HepG2 (cell line): ENCODE measurements at regions not wholly inside any gene's neighbourhood (a gene's known extent, or its start where the extent isn't known, plus 50 kb on each side); places are given as distances from the start of the nearest gene placed in this dataset.

Experiments used
- DR1 ChIP-seq: sonication (generic); formaldehyde crosslinking; IDR thresholded peaks from 2 replicates; pipeline ENCODE4 v1.8.0; 2021; ENCODE audit warnings: mild to moderate bottlenecking, missing genetic modification reagents, inconsistent platforms
- HNF4A ChIP-seq: sonication (generic); formaldehyde crosslinking; IDR thresholded peaks from 2 replicates; pipeline ENCODE4 v1.4.0; 2020; ENCODE audit warnings: missing genetic modification reagents
- MTF1 ChIP-seq: sonication (generic); formaldehyde crosslinking; IDR thresholded peaks from 2 replicates; pipeline ENCODE4 v1.5.0; 2020; ENCODE audit warnings: missing genetic modification reagents
- TBP ChIP-seq: sonication (generic); formaldehyde crosslinking; IDR thresholded peaks from 2 replicates; pipeline ENCODE4 v1.5.0; 2020; ENCODE audit warnings: missing genetic modification reagents
- THAP9 ChIP-seq: sonication (generic); formaldehyde crosslinking; IDR thresholded peaks from 2 replicates; pipeline ENCODE4; 2020; ENCODE audit warnings: missing genetic modification reagents, mild to moderate bottlenecking, borderline replicate concordance
- ZNF34 ChIP-seq: sonication (generic); formaldehyde crosslinking; IDR thresholded peaks from 2 replicates; pipeline ENCODE4 v1.4.0; 2020; ENCODE audit warnings: mild to moderate bottlenecking, missing genetic modification reagents, borderline replicate concordance
- ZNF460 ChIP-seq: sonication (generic); formaldehyde crosslinking; IDR thresholded peaks from 2 replicates; pipeline ENCODE4 v1.5.1; 2020; ENCODE audit warnings: missing genetic modification reagents, mild to moderate bottlenecking, borderline replicate concordance
- ZNF572 ChIP-seq: sonication (generic); formaldehyde crosslinking; IDR thresholded peaks from 2 replicates; pipeline ENCODE4 v1.5.1; 2020; ENCODE audit warnings: mild to moderate bottlenecking, missing genetic modification reagents
- TF ChIP-seq, protein P1 (sequence below): sonication (generic); formaldehyde crosslinking; IDR thresholded peaks from 2 replicates; pipeline ENCODE4 v1.8.1; 2023; ENCODE audit warnings: mild to moderate bottlenecking, missing genetic modification reagents
- TF ChIP-seq, protein P2 (sequence below): sonication (generic); formaldehyde crosslinking; IDR thresholded peaks from 2 replicates; pipeline ENCODE4 v1.9.0; 2022; ENCODE audit warnings: missing genetic modification reagents, mild to moderate bottlenecking, borderline replicate concordance

DNA sequence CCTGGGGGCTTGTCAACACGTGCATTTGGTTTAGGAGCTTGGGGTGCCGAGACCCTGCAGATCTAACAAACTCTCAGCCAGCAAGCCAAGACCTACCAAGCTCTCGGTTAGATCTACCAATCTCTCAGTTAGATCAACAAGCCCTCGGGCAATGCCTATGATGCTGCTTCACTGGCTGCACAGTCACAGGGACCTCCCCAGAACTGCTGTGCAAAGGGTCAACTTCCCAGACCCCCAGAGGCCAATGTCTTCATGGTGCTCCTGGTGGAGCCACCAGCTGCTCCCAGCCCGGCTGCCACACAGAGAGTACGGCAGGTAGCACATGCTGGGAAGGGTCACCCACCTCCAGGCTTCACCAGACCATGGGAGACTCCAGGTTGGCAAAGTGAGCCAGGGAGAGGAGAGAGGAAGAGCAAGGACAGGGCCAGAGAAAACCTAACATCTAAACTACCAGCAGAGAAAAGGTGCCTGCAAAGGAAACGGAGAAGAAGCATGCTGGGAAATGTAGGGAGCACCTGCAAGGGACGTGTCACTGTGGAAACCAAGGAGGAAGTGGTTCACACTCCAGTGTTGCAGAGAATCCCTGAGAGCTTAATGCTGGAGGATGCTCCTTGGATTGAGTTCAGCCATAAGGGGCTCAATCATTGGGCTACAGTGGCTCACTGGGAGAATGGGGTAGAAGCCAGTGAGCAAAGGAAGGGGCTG is 51.5 kb upstream of the GDF10 start (continued):
- TF ChIP-seq THAP9 (CRISPR knock-in tag) (no peak), ZNF34 (CRISPR knock-in tag) (no peak), MTF1 (no peak), DR1 (CRISPR knock-in tag) (no peak), TBP (CRISPR knock-in tag) (no peak), HNF4A (CRISPR knock-in tag) (no peak), ZNF460 (CRISPR knock-in tag) (no peak), ZNF572 (CRISPR knock-in tag) (no peak)
- TF ChIP-seq, protein P1, sequence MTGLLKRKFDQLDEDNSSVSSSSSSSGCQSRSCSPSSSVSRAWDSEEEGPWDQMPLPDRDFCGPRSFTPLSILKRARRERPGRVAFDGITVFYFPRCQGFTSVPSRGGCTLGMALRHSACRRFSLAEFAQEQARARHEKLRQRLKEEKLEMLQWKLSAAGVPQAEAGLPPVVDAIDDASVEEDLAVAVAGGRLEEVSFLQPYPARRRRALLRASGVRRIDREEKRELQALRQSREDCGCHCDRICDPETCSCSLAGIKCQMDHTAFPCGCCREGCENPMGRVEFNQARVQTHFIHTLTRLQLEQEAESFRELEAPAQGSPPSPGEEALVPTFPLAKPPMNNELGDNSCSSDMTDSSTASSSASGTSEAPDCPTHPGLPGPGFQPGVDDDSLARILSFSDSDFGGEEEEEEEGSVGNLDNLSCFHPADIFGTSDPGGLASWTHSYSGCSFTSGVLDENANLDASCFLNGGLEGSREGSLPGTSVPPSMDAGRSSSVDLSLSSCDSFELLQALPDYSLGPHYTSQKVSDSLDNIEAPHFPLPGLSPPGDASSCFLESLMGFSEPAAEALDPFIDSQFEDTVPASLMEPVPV (CRISPR knock-in tag) = no peak
- TF ChIP-seq, protein P2, sequence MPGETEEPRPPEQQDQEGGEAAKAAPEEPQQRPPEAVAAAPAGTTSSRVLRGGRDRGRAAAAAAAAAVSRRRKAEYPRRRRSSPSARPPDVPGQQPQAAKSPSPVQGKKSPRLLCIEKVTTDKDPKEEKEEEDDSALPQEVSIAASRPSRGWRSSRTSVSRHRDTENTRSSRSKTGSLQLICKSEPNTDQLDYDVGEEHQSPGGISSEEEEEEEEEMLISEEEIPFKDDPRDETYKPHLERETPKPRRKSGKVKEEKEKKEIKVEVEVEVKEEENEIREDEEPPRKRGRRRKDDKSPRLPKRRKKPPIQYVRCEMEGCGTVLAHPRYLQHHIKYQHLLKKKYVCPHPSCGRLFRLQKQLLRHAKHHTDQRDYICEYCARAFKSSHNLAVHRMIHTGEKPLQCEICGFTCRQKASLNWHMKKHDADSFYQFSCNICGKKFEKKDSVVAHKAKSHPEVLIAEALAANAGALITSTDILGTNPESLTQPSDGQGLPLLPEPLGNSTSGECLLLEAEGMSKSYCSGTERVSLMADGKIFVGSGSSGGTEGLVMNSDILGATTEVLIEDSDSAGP = no peak
